ENCODE measurements at regions not wholly inside any gene's neighbourhood (a gene's known extent, or its start where the extent isn't known, plus 50 kb on each side); places are given as distances from the start of the nearest gene placed in this dataset.

DNA sequence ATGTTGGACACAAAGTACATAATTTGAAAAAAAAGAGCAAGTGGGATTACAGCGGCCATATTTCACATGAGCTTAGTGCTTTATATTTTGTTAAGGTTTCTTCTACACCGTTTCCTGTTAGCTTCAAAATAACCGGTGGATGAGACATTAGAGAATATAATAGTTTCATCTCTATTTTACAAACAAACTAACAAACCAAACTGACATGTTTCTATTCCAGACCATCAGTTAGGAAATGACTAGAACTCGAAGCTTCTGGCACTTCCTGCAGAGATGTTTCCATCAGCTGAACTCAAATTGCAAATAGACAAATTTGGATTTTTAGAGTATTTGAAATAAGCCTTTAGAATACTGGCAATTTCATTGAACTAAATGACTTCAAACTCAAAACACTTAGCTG lies 86.5 kb downstream of the MTRR start:
- no peak for DNase-seq (ENCODE audit: low read depth in 1 of 2, low spot score in 1 of 2)

DNA sequence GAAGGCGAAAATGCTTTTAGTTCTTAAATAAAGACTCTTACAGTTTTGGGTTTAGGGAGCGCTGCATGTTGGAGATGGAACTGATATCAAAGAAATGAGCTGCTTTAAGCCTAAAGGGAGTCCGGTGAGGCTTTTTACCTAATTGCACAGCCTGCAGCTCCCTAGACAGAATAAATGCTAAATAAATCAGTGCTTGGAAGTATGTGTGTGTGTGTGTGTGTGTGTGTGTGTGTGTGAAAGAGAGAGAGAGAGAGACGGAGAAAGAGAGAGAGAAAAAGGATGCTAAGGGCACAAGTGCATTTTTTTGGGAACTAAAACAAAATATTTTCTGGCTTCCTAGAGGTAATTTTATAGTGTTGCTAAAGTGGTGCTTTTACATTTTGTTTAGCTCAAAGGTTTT lies 88.4 kb downstream of the MTRR start:
- DNase-seq (ENCODE audit: low read depth in 1 of 2, low spot score in 1 of 2): no peak

DNA sequence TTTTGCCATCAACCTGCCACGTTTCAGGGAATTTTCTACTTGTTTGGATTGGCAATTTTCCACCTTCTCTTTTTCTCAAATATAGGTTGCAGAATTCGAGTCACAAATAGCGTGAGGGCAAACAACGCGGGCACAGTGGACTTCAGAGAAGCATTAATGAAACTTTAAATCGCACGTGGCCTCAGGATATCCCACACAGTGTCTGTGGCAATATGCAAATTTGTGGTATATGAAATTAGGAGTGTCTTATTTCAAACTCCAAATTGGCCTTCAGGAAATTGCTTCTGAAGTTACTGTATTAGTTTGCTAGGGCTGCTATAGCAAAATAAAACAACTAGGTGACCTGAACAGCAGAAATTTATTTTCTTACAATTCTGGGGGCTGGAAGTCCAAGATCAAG lies 91.2 kb downstream of the MTRR start:
- DNase-seq (ENCODE audit: low read depth in 1 of 2, low spot score in 1 of 2): no peak

DNA sequence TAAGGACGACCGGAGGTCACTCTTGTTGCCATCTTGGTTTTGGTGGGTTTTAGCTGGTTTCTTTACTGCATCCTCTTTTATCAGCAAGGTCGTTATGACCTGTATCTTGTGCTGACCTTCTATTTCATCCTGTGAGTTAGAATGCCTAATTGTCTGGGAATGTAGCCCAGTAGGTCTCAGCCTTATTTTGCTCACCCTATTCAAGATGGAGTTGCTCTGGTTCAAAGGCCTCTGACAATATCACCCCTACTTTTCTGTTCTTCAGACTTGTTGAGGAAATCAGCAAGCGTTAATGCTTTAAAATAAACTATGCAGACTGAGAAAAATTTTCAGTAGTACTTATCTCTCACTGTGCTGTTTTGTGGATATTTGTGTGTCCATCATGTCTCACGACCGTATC lies 92.6 kb downstream of the MTRR start:
- no peak for DNase-seq (ENCODE audit: low read depth in 1 of 2, low spot score in 1 of 2)

DNA sequence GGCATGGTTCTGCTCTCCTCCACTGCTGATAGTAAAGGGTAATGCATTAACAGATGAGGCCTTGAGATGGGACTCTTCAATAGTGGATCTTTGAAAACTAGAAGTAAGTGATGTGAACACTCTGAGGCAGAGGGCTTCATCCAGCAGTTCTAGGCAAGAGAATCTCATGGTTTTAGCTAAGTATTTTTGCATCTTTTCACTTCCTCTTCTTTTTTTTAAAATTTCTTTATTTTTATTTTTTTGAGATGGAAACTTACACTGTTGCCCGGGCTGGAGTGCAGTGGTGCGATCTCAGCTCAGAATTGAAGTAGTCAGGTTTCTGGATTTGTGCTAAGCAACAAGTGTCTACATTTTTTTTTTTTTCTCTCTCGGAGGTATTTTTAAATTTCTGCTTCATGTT lies 101.9 kb downstream of the MTRR start:
- DNase-seq (ENCODE audit: low read depth in 1 of 2, low spot score in 1 of 2): no peak

DNA sequence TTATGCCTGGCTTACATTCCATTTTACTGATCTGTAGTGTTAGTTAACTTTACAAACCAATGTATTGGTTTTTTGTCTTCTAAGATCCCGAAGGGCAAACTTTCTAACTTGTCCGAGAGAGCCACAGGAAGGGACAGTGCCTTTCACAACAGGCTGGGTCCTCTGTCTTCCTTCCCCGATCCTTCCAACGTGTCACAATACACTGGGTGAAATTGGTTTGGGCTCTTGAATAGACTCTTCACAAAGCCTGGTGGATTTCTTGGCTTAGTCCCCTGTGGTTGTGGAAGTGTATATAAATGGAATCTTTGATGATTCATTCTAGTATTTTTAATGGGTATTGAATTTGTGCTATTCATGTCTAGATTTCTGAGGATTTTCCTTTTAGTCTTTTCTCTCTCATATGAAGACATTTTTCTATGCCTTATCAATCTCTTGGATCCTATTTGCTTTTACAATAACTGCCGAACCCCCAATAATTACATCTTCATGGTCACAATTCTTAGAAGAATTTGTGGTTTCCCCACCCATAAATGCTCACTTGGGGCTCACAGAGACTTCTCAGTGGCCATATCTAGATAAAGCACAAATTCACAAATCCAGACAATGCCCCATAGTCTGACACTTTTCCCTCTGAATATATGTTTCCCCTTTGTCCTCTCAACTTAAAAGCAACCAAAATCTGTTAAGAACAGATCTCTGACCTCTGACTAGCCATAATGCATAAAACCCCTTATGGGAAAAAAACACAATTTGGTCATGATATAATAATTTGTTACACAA lies 107.7 kb downstream of the MTRR start:
- no peak for DNase-seq (ENCODE audit: low read depth in 1 of 2, low spot score in 1 of 2)

DNA sequence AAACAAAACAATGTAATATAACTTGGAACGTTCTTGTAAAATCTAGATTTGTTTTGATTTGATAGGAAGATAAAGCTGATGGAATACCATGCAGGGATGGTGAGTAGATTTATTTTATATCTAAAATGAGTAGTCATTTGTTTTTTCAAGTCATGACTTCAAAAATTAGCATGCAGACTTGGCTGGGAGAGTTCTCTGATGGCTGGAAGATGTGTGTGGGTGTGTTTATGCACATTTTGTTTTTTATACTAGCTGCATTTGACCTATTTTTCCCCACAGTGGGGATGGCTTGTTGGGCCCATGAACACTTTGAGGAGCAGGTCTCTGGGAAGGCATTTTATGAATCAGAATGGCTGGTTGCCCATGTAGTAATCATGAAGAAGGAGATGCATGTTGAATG lies 109.2 kb downstream of the MTRR start:
- DNase-seq (ENCODE audit: low read depth in 1 of 2, low spot score in 1 of 2): no peak

DNA sequence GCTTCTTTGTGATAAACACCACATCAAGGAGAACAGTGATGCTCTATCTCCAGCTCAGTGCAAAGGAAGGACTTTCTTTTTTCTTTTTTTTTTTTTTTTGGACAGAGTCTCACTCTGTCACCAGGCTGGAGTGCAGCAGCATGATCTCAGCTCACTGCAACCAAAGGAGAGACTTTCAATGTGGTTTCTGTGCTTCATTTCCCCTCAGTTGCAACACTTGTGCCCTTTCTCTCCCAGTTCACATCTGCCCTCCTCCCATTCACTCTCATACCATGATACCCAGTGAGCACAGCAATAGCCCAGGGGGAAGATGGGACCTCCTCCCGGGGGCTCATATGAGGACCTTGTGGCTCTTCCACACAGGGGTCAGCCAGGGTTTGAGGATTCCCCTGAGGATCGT lies 110.0 kb downstream of the MTRR start:
- DNase-seq (ENCODE audit: low read depth in 1 of 2, low spot score in 1 of 2): no peak

DNA sequence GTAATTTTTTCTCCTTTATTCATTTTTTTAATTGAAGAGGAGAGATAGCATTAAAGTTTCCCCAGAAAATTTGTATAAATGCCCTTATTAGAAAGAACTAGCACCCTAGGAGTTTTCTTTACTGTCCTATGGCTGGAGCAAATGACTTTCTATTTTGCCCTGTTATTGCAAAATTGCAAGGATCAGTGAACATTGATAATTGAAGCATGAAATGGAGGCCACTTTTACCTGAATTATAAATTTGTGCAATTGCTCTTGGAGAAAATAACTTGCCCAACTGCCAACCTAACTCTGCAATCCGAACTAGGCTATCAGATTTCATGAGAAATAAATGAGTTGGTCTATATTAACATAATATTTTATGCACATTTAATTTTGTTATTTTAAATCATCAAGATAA lies 111.9 kb downstream of the MTRR start:
- no peak for DNase-seq (ENCODE audit: low read depth in 1 of 2, low spot score in 1 of 2)

DNA sequence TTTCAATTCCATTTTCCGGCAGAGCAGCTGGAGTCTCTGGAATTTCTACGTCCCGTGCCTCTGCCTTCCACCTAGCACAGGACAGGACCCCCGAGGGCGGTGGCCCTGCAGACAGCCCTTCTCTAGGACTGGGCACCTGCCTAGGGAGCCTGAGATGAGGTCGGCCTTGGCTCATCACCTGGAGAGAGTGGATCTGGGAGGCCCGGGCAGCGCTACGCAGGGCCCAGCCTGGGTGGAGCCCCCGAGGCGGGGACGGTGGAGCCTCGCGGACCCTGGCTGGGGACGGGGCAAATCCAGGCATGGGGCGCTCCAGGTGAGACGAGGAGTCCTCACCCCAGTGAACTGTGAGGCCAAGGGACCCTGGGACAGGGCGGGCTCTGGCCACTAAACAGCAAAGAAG lies 114.5 kb downstream of the MTRR start:
- no peak for DNase-seq (ENCODE audit: low read depth in 1 of 2, low spot score in 1 of 2)

DNA sequence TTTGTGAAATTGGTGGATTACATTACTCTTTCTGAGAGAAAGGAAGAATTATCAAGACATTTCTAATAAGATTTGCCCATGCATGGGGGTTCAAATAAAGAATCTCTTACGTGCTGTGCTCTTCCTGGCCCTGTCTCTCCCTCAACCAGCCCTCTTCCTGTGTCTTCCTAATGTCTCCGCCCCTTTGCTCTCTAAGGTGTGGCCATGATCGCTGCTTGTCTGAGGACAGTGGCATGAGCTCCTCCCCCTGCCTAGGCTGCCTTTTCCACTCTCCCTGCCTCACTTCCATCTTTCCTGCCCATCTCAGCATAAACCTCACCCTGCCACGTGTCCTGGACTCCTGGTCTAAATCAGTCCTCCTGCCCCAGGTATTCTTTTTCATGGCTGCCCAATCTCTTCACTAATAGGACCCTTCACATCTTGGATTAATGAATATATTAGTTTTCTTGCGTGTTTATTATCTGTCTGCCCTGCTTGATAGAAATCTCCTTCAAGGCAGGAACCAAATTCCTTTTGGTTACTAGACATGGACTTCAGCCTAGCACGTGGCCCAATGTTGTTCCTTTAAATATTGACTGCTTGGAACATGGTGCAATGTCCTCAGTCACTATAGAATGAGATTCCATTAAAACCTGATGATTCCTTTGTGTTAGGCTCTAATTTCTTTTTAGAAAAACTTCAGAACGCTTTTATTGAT lies 122.3 kb downstream of the MTRR start:
- no peak for DNase-seq (ENCODE audit: low read depth in 1 of 2, low spot score in 1 of 2)

DNA sequence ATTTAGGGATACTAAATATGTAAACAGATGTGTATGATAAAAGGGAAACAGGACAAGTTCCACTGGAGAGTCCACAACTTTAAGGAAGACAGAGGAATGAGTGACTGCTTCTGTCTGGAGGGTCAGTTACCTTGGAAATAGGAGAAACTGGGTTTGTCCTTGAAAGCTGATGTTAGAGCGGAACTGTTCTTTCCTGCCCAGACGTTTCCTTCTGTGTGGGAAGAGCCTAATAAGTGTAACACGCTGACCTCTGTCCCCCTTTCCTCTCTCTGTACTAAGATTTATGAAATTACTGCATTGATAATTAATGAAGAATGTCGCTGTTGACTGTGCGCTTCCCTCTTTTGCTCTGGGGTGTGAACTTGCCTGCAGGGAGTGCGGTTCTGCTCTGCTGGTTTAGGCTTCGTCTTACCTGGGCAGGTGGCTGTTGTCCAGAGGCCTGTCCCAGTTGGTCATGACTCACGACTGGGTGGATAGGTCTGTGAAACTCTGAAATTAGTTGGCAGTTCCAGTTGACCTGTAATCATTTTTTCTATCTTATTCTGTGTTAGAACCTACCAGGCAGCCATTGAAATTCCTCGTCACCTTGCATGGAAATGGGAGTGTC lies 126.8 kb downstream of the MTRR start:
- DNase-seq (ENCODE audit: low read depth in 1 of 2, low spot score in 1 of 2): no peak

DNA sequence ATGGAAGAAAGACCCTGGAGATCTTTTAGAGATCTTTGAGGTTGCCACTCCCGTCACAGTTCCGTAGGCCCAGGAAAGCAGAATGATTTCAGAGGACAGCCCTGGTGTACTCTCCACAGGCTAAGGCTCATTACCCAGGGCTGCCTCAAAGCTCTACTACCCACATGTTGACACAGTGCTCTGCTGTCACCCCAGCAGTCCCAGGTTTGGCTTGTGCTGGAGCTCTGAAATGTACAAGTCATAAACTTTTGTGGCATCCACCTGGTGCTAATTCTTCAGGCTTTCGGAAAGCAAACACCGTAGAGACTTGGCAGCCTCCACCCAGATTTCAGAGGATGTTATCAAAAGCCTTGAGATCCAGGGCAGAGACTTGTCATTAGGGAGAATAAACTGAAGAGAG lies 136.5 kb downstream of the MTRR start:
- DNase-seq (ENCODE audit: low read depth in 1 of 2, low spot score in 1 of 2): no peak

DNA sequence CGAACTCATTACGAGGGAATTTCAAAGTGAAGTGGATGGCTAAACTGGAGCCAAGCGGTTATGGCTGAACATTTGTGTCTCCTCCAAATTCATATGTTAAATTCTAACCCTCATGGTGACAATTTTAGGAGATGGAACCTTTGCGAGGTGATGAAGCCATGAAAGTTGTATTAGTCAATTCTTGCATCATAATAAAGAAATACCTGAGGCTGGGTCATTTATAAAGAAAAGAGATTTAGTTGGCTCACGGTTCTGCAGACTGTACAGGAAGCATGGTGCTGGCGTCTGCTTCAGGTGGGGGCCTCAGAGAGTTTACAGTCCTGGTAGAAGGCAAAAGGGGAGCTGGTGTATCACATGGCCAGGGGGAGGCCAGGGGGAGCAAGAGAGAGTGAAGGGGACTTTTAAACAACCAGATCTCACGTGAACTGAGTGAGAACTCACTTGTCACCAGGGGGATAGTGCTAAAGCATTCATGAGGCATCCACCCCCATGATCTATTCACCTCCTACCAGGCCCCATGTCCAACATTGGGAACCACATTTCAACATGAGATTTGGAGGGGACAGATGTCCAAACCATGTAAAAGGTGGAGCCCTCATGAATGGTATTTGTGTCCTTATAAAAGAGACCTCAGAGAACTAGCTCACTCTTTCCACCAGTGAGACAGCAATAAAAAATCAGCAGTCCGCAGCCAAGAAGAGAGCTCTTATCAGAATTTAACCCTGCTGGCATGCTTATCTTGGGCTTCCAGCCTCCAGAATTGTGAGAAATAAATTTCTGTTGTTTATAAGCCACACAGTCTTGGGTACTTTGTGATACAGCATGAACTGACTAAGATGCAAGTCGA lies 143.4 kb downstream of the MTRR start:
- no peak for DNase-seq (ENCODE audit: low read depth in 1 of 2, low spot score in 1 of 2)

DNA sequence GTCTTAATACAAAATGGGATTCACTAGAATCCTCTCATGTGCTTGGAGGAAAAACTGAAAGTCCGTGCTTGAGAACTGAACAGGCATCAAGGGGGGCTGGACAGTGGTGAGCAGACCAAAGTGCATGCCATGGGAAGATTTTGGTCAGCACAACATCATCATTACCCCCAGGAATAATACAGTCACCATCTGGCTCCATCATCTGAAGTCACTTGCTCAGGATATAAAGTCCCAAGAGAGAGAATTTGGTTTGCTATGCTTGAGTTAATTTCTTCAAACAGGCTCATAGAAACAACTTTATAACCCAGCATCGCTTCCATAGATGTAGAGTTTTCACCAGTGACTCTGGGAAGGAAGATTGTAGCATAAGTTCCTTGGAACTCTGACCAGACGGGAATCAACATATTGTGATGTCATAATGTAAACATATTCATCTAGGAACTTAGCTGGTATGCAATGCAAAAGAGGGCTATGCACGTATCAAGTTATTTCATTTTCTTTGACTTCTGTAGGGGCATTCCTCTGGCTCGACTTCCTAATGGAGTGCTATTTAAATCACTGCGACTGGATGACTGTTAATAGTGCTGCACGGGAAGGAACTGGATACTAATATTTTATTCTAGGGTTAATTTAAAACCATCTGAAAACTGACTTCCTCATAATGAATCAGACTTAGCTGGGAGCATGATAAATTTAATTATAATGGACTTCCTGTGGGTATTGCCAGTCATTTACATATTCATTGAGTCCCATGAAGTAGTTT lies 145.2 kb downstream of the MTRR start:
- no peak for DNase-seq (ENCODE audit: low read depth in 1 of 2, low spot score in 1 of 2)

DNA sequence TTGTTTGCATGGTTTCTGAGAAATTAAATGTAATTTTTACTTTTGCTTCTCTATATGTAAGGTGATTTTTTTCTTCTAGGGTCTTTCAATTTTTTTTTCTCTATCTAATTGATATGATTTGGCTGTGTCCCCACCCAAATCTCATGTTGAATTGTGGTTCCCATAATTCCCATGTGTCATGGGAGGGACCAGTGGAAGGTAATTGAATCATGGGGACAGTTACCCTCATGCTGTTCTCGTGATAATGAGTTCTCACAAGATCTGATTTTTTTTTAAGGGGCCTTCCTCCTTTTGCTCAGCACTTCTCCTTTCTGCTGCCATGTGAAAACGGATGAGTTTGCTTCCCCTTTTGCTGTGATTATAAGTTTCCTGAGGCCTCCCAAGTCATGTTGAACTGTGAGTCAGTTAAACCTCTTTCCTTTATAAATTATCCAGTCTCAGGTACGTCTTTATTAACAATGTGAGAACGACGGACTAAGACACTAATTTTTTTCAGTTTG lies 150.8 kb downstream of the MTRR start:
- DNase-seq (ENCODE audit: low read depth in 1 of 2, low spot score in 1 of 2): no peak

DNA sequence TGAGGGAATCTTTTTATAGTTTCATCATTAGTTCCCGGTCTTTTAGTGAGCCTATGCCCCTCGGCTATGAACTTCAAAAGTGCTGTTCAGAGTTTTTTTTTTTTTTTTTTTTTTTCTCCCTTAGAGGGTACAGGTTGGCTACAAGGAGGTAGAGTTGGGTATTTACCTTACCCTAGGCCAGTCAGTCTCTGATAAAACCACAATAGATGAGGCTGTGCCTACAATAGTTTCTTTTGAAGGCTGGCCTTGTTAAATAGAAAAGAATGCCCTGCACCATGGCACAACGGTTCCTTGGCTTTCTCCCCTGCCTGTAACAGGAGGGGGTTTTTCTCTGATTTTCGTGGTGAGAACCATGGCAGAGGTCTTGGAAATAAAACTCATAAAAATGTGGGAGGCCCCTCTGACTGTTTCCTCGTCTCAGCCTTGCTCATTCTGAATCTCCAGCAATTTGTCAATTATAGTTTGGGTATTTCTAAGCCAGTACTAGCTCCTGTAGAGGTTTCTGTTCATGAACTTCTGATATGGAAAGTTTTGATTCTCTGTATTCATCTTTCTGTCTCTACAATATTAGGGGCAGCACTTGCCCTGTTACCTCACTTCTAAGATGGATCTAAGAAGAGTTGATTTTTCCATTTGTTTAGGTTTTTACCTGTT lies 152.0 kb downstream of the MTRR start:
- no peak for DNase-seq (ENCODE audit: low read depth in 1 of 2, low spot score in 1 of 2)

DNA sequence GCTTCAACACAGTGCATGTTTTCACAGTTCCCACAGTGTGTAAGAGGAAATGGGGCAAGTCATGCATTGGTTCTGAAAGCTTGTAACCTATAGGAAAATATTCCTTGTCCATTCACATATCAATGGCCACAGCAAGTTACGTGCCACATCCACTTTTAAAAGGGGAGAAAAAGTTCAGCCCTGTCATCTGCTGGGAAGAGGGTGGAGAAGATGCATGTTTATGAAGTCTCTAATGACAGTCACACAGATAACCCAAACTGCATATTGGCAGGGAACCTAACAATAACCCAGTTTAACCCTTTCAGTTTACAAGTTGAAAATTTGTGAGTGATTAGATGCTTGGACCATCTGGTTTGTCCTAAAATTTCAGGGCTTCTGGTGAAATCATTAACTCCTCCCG lies 159.3 kb downstream of the MTRR start:
- DNase-seq (ENCODE audit: low read depth in 1 of 2, low spot score in 1 of 2): no peak

DNA sequence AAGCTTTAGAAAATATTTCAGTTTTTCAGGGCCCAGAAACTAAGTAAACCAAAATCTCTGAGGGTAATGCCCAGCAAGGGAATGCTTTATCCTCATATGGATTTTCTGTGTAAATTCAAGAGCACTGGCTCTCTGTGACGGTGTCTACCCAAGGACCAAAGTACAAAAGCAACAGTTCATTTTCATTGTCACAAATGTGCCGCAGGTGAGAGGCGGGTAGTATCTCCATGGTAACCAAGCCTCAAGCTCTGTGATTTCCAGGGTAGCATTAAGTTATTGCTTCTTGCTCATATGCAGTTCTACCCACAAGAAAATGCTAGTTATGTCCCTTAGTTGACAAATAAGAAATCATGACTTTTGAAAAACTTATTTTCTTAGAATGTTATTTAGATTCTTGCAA lies 164.3 kb downstream of the MTRR start:
- DNase-seq (ENCODE audit: low read depth in 1 of 2, low spot score in 1 of 2): no peak

DNA sequence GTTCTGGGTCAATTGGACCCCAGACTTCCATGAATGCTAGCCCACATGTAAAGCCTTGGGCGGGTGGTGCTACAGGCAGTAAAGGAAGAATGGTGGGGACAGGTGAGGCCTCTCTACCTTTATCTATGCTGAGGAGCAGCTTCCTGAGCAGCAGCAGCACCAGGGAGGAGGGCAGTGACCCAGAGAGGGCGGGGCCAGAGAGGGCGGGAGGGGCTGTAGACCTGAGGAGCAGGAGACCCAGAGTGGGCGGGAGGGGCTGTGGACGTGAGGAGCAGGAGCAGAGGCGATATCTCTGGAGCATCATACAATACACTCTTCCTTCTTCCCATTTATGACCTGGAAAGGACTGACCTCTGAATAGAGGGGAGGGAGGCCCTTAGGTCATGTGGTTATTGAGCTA lies 165.9 kb downstream of the MTRR start:
- DNase-seq (ENCODE audit: low read depth in 1 of 2, low spot score in 1 of 2): no peak
